ENCODE measurements at regions not wholly inside any gene's neighbourhood (a gene's known extent, or its start where the extent isn't known, plus 50 kb on each side); places are given as distances from the start of the nearest gene placed in this dataset.

GRCh38 chr6:14031516-14031915 is 86.1 kb upstream of the CD83 start:
- no peak for DNase-seq

GRCh38 chr6:14035071-14035847 is 82.3 kb upstream of the CD83 start:
- no peak for DNase-seq

- DNase-seq, result no peak
Measured at GRCh38 chr6:14035874-14036273, 81.7 kb upstream of the CD83 start.

DNA sequence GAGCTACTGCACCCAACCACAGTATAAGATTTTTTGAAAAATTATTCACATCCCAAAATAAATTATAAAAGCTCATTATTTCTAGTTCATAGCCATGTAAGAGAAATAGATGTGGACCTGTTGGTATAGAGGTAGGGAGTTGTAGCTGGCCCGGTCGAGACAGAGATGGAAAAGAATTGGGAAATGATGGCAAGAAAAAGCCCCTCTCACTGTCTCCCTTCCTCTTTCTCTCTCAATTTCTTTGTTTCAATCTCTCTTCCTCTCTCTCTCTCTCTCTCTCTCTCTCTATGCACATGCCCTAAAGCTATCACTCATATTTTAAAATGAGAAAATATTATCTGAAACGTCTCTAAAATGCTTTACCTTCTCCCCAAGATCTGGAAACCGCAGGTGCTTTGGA is 80.7 kb upstream of the CD83 start:
- DNase-seq, result no peak

DNA sequence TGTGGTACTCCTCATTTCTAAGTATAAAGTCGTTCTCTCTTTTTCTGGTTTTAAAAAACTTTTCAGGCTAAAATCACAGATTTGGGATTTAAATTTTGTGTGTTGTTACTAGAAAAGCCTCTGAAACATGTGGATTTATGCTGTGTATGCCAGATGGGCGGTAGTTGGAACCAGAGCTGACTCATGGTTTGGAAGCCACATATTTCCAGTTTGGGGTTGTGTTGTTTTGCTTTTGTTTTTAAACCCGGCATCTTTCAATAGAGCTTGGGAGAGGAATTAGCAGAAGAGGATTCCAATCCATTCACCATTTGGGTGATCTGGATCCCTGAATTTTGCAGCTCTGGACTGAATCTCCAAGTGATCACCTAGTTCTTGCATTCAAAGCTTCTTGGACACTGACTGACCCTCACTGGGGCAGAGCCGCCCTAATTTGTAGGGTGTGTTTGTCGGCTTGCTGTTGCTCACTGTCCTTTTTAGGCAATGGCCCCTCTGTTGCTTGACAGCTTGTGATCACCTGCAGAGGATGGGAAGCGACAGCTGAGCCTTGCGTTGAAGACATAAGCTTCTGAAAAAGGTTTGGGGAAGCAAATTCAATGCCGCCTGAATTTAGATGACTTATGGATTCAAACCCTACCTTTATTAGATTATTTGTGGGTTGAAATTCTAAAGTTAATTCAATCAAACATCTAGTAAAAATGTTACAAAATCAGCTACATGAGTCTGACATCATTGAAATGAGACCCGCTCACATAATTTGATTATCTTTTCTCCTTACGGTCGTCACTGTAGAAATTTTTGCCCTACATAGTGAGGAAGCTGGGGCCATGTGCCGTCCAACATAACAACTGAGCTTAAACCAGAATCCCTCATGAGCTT is 79.9 kb upstream of the CD83 start:
- DNase-seq, result peak; percentile 6 to 39 (median 26)

DNA sequence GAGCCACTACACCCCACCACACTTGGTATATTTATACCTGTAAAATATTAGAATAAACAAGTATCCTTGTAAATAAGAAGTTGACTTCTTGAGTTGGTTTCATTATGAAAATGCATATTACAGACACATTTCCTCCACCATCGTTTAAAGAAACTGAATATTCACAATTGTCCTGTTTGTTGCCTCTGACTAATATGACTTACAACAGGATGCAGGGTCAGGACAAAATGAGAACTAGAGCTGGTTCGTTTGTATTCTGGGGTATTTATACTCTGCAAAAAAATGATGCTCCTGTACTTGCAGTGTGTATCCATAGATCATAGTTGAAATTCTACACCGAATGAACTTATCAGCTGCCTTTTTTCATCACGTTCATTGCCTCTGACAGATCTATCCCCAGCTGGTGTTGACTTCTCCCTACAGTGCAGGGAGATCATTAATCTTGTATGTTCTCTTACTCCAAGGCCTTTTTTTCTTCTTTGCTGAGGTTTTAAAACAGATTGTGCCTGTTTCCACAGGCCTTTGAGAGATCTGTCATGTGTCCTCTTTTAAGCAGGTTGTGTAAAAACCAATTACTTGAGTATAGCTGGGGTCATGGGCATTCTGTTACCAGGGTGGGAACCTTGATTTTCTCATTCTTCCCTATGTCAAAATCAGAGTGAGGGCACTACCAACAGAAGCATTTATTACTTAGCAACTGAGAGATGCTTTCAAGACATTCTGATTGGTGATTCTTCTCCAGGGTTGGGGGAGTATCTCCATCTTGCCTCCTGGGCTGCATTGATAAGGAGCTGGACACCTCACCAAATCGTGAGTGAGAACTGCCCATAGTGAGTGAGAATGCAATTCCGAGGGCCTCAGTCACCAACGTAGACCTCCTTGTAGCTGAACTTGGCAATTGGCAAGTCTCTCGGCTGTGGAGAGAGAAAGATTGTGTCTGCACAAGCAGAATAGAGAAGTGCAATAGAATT is 78.8 kb upstream of the CD83 start:
- DNase-seq, result no peak

- no peak for DNase-seq
Measured at GRCh38 chr6:14040042-14040441, 77.5 kb upstream of the CD83 start.

DNA sequence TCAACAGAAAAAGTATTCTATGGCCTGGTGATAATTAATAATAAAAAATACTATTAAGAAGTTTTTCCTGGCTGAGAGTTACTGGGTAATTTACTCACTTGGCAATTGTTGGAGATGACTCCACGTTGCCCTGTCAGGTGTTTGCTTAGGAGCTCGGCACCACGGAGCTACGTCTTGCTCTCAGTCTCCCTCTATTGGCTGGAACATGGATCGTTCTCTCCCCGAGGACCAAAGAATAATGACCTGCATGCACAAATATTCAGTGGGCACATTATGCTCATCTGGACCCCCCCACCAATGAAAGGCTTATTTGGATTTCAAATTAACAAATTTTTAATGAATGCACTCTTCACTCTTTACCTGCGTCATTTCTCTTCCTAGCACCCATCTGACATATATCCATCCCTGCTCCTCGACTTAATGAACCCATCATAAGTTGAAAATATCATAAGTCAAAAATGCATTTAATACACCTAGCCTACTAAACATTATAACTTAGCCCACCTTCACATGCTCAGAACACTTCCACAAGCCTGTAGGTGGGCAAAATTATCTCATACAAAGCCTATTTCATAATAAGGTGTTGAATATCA is 71.0 kb upstream of the CD83 start:
- peak; percentile 42 to 69 (median 62) for DNase-seq

DNA sequence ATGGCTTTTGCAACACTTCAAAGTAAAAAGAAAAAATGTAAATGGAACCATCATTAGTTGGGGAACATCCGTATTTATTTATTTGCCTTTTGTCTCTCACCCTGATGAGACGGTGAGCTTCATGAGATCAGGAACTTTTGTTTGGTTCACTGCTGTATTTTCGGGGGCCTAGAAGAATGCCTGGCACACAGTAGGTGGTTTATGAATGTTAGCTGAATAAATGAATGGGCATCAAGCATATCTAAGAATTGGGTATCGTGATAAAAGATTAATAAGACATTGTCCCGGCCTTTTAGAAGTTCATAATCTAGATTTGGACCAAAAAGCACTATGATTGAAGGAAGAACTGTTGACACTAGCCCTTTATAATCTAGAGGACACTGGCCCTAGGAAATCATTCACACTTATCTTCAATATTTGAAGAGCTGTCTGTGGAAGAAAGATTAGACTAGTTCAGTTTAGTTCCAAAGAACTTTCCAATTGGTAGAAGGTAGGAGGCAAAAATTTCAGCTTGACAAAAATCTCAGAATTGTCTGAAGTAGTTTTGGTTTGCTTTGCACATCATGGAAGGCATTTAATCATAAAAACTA is 70.3 kb upstream of the CD83 start:
- no peak for DNase-seq

GRCh38 chr6:14048837-14049236 is 68.7 kb upstream of the CD83 start:
- DNase-seq, result no peak

DNA sequence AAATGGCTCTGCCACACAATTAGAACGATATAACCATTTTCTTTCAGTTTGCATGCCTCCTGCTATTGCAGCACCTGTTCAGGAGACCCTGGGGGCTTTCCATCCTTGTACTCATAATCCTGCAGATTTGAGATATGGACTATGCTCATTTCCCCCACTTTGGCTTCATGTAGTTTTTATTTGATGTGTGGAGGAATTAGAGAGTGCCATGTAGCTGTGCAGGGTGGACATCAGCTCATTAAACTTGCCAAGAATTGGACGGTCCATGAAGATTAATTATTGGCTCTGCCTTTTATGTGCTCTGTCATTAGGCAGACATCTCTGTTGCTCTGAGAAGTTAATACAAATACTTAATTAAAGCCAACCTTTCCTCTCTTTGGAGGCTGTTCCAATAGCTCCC is 66.2 kb upstream of the CD83 start:
- no peak for DNase-seq

- peak in 3 of 4 experiments; percentile 20 to 76 (median 54) for DNase-seq
Measured at GRCh38 chr6:14053811-14054210, 63.8 kb upstream of the CD83 start.

DNA sequence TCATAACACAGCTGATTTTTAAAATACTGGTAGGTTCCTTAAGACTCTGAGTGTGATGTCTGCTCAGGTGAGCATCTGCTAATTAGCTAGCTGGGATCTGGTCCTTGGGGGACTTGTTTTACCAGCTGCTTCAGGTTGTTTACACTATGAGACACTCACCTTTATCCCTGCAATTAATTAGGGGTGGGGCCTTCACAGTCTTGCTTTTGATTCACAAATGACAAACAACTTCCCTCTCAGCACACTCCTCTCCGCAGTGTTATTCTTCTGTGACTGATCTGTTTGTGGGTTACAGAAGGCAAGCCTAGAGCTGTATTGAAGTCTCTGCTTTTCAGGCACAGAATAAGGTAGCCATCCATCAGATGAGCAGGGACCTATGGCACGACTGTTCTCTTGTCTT is 62.0 kb upstream of the CD83 start:
- DNase-seq, result no peak

GRCh38 chr6:14058029-14058695 is 59.4 kb upstream of the CD83 start:
- DNase-seq, result no peak

DNA sequence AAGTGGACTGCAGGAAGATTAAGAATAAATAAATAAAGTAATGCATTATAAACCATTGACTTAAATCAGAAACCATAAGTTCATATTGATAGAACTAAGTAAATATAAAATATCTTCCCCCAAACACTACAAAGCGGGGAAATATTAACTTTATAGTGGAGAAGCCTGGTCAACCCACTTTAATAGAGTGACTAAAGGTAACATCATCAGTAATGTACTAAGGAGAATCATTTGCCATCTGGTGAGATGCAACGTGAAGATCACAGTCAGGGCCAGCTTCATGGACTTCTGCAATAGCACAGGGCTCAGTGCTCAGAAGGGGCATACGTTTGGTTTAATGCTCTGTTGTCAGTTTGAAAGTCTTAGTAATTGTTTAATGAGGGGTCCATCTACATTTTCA is 58.8 kb upstream of the CD83 start:
- no peak for DNase-seq

DNA sequence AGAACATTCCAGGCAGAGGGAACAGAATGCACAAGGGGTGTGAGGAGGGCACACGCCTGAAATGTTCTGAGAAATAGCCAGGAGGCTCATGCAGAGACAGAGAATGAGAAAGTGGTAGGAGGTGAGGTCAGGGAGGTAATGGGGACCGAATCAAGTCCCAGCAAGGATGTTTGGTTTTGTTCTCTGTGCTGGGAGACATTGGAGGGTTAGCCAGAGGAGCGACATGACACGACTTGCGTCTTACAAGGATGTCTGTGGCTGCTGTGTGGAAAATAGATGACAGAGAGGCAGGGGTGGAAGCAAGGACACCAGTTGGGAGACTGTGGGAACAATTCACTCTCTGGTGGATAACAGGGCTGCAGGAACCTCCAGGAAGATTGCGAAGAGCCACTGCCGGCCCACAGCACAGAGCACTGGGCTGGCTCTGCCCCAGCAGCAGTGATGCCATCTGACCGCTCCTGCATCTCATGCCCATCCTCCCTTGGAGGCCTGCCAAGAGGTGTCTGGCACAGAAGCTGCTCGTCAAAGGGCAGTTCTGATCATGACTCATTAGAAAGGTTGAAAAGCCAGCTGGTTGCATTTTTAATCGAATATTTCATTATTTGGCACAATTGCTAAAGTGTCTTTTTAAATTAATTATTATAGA is 57.7 kb upstream of the CD83 start:
- no peak for DNase-seq

DNA sequence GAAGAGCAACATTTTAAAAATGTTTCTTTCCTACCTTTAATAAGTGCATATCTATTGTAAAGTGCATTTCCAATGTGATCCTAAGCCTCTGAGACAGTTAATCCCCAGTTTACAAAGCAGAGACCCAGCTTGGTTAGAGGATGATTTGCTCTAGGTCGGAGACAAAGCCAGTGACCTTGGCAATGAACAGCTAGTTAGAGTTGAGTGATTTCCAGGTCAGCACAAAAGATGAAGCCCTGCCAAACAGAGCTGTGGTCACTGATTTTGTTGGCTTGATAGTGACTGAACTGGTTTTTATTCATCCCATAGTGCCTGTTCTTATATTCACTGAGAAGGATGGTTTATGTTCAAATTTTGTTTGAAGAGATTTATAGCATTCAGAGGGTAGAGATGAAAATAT is 56.6 kb upstream of the CD83 start:
- no peak for DNase-seq

- DNase-seq, result no peak
Measured at GRCh38 chr6:14061643-14062042, 55.9 kb upstream of the CD83 start.

GRCh38 chr6:14062345-14063029 is 55.1 kb upstream of the CD83 start:
- DNase-seq, result no peak

DNA sequence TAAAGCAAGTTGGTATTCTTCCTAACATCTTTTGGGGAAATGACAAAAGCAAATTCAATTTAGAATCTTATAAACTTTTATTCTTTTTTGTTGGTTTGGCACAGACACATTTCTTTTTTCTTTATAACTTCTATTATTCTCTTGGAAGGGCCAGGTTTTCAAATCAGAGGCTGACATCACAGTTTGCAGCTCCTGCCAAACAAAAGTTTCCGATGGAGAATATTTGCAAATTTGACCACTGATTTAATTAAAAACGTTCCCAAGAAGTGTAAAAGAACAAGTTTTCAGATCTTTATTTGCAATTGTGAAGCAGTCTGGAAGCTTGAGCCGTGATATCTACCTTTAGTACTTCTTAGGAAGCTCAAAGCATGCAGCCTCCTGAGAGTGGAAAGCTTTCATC is 53.8 kb upstream of the CD83 start:
- no peak for DNase-seq

All from suppressor macrophage (primary cell).